NCI-H1417 treated with DMSO at 0.1 percent for 48 hours (cell line): ENCODE measurements at regions not wholly inside any gene's neighbourhood (a gene's known extent, or its start where the extent isn't known, plus 50 kb on each side); places are given as distances from the start of the nearest gene placed in this dataset.

Experiments used
- DNase-seq: peaks from one replicate; lab custom pipeline; 2025; lab: John Stamatoyannopoulos, UW

- DNase-seq: no peak
Observed at GRCh38 chr20:6212903-6213302, 90.1 kb upstream of the FERMT1 start.

GRCh38 chr20:6209093-6209492 lies 86.3 kb upstream of the FERMT1 start:
- no peak for DNase-seq

- no peak for DNase-seq
Observed at GRCh38 chr20:6200092-6200491, 77.3 kb upstream of the FERMT1 start.

- no peak for DNase-seq
Observed at GRCh38 chr20:6185268-6185667, 62.4 kb upstream of the FERMT1 start.

GRCh38 chr20:6184086-6184485 lies 61.3 kb upstream of the FERMT1 start:
- no peak for DNase-seq

GRCh38 chr20:6180531-6180930 lies 57.7 kb upstream of the FERMT1 start:
- no peak for DNase-seq

- peak; percentile 11 for DNase-seq
Observed at GRCh38 chr20:6178537-6178936, 55.7 kb upstream of the FERMT1 start.

- no peak for DNase-seq
Observed at GRCh38 chr20:6173481-6173880, 50.7 kb upstream of the FERMT1 start.
